B cell (primary cell): ENCODE measurements at regions not wholly inside any gene's neighbourhood (a gene's known extent, or its start where the extent isn't known, plus 50 kb on each side); places are given as distances from the start of the nearest gene placed in this dataset.

Source experiments
- CTCF ChIP-seq: fragments of 200-600 bp; IDR thresholded peaks from one replicate; pipeline ENCODE4 v1.8.0; 2022; ENCODE audit warnings: antibody characterized with exemption, mild to moderate bottlenecking
- EZH2 ChIP-seq: IDR thresholded peaks from 2 replicates; pipeline ENCODE4 v1.6.1; 2012; ENCODE audit warnings: borderline replicate concordance, low read depth, mild to moderate bottlenecking, moderate library complexity, low read length; ENCODE audit not compliant: insufficient read depth, poor library complexity, severe bottlenecking

GRCh38 chr2:57696016-57696415 lies 350.6 kb upstream of the VRK2 start:
- TF ChIP-seq CTCF (no peak), EZH2 (no peak)
